ENCODE measurements at regions not wholly inside any gene's neighbourhood (a gene's known extent, or its start where the extent isn't known, plus 50 kb on each side); places are given as distances from the start of the nearest gene placed in this dataset.
"Not testable (repeated sequence)": the region's sequence is repeated elsewhere in the genome, so short reads cannot be mapped to it uniquely, and the experiment has no call there.

GRCh38 chr7:113582471-113582870 is 336.3 kb downstream of the PPP1R3A start:
- DNase-seq, result no peak

GRCh38 chr7:113563257-113563656 is 355.6 kb downstream of the PPP1R3A start:
- not testable (repeated sequence) for DNase-seq

- no peak for DNase-seq
These were observed 356.0 kb downstream of the PPP1R3A start for GRCh38 chr7:113562801-113563200.

- DNase-seq, result no peak
These were observed 356.6 kb downstream of the PPP1R3A start for GRCh38 chr7:113562242-113562641.

DNA sequence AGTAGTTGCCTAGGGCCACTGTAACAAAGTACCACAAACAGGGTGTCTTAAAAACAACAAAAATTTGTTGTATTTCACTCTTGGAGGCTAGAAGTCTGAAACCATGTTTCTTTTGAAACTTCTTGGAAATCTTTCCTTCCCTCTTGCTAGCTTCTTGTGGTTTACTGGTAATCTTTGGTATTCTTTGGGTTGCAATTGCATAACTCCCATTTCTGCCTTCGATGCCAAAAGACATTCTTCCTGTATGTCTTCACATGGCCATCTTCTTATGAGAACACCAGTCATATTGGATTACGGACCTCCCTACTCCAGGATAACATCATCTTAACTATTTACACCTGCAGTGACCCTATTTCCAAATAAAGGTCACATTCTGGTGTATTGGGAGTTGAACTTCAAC is 357.4 kb downstream of the PPP1R3A start:
- no peak for DNase-seq

DNA sequence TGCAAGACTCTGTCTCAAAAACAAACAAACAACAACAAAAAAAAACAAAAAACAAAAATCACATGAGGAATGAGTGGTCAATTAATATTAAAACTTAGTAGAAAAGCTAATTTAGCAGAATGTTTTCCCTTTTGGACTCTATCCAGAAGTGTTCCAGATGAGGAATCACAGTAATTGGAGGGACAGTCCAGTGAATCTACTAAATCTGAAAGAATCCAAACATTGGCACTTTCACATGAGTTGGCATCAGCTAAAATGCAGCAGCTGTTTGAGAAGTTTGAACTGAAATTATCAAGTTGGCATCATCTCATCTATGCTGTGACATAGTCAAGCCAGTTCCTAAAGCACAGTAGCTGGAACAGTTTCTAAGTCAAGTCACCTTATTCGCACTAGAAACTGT is 367.8 kb downstream of the PPP1R3A start:
- DNase-seq, result no peak

DNA sequence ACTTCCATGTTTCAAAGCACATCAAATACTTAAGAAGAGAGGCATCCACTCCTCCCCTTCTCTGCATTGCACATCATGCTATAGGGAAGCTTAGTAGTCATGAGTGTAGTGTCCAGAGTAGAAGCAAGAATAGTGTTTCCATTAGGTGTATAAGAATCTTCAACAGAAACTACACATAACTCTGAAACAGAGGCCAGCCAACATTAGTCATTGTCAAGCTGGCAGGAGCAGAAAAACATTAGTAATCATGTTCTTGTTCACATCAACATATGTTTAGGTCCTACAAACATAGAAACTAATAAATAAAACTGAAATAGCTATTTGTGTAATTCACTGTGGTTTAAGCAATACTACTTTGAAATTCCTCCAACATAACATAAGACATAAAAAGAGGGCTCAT is 370.2 kb downstream of the PPP1R3A start:
- DNase-seq, result no peak

DNA sequence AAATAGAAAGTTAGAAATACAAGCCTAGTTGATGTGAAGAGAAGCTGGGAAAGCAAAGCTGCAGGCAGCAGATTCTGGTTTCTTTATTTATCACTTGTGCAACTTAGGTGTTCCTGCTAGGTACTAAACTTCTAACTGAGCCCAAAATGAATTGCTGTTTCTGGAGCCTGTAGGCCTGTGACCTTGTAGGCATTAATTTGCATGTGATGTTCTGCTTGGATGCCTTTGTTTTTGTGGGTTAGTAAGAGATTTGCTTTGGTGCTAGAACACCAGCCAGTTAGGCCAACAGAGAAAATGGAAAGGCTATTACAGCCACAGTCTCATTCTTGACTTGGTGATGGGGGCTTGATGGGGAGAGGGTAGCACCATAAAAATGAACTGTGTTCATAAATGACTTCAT is 370.7 kb downstream of the PPP1R3A start:
- no peak for DNase-seq

- DNase-seq, result no peak
These were observed 397.3 kb downstream of the PPP1R3A start for GRCh38 chr7:113521468-113521867.

DNA sequence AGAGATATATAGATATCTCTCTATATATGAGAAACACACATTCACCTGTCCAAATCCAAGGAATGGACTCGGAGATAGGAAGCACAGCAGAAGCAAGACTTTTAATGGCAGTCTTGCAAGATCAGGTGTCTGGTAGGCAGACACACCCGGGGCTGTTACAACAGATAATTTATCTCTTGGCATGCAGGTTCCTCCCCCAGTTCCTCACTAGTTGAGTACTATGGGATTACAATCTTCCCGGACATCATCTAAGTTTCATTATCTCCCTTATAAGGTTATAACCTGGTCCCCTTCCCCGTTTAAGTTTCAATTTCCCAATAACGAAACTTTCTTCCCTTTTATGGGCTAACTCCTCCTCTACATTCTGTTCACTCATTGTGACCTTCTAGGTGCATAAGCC is 399.3 kb downstream of the PPP1R3A start:
- no peak for DNase-seq

GRCh38 chr7:113504691-113505090 is 386.3 kb upstream of the SMIM30 start:
- DNase-seq, result no peak

DNA sequence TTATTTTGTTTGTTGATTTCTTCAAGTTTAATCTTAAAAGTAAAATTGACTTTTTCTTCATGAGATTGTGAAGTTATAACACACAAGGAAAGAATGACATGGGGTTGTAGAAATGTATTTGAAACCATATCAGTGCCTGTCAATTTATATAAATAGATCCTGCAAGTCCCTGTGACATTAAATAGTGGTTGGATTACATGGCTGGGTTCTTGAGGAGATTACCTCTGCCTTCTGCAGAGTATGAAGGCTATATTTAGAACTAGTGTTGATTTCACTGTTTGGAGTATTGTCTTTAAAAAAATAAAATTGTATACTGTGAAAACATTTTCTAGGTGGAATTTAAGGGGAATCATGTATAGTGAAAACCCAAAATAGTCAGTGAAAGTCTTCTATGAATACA is 385.8 kb upstream of the SMIM30 start:
- no peak for DNase-seq

DNA sequence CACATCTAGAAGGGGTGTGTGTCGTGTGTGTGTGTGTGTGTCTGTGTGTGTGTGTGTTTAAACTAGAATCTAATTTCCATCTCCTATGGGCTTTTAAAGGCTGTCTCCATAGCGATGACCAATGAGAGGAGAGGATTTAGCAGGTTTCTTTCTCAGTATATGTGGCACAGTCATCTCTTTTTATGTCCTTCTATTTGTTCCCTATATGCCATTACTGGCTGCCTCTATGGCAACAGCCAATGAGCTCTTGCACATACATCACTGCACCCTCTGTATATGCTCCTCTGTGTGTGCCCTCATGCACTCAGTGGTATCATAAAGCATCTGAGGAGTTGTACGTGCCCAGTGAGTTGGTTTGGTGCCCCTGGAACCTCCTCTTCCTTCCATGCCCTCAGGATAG is 378.2 kb upstream of the SMIM30 start:
- DNase-seq, result not testable (repeated sequence)

DNA sequence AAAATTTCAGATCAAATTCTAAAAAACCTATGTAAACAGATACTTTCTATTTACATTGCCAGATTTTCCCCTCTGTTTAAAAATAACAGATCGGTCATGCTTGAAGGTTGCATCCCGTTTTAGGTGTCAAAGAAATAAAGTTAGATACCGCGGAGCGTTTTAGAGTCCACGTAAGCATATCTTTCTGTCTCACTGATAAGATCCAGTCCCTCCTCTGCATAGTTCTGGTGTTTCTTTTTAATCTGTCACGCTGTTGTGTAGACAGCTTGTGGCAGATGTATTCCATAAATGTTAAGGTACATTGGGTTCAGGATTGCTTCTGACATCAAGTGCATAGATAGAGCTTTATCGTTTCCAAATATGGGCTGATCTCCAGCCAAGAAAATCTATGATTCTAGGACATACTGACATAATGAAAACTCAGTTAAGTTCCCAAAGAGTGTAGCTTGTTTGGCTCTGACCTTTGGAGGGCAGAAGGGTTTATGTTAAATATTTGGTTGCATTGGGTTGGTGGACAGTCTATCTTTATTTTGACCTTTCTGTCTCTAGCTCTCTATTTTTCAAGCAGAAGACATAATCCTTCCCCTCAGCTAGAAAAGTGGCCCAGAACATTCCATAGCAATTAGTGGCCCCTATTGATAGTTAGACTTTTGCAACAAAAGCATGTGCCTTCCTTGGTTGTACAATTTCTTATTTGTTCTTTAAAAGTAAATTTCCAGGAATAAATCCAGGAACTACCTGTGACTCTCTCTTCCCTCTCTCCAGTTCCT is 376.6 kb upstream of the SMIM30 start:
- not testable (repeated sequence) for DNase-seq

DNA sequence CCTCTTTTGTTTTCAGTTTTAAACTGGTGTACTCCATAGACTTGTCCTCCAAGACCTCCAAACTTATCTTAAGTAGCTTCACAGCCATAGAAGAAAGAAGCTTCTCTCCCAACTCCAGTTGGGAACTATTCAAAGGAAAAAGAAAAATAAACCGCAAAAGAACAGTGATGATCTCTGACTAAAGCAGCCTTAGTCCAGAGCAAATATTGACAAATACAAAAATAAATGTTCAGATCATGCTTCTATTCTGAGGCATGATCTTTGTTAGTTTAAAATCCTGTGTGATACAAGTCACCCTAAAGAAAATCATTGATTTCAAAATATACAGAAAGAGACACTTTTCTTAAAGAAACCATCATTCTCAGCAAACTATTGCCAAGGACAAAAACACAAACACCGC is 373.0 kb upstream of the SMIM30 start:
- DNase-seq, result no peak

GRCh38 chr7:113487925-113488731 is 369.8 kb upstream of the SMIM30 start:
- no peak for DNase-seq

DNA sequence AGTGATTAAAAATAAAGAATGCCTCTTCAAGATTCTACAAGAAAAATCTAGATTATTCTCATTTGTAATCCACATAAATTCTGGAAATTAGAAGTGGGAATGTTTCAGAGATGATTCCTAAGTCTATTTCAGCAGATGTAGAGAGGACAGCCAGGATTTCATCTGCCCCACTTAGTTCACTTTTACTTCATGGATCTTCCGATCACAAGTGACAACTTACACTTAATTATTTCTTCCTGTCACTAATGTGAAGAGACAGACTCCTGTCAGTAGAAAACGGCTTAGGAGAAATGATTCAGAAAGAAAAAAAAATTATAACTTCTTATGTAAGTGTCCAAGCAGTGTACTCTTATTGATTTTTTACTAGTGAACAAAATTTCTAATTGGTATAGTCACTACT is 368.2 kb upstream of the SMIM30 start:
- no peak for DNase-seq

GRCh38 chr7:113483657-113484056 is 365.3 kb upstream of the SMIM30 start:
- no peak for DNase-seq

GRCh38 chr7:113480537-113480936 is 362.2 kb upstream of the SMIM30 start:
- no peak for DNase-seq

- DNase-seq, result no peak
These were observed 345.9 kb upstream of the SMIM30 start for GRCh38 chr7:113464096-113464855.

DNA sequence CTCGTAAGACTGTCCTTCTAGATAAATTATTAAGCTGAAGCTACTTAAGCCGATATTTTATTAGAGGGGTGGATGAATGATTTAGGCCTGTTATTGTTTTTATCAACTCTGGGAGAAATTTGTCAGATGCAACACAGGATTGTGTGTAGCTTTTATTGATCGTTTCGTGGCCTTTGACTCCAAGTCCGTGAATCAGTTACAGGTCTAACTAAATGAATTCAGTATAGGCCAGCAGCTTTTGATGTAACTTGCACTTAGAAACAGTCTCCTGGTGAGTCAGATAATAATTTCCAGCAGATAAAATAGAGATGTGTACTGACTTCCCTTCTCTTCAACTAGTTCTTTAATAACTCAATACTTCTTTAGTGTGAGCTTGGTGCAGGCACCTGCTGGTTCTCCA is 341.7 kb upstream of the SMIM30 start:
- no peak for DNase-seq

DNA sequence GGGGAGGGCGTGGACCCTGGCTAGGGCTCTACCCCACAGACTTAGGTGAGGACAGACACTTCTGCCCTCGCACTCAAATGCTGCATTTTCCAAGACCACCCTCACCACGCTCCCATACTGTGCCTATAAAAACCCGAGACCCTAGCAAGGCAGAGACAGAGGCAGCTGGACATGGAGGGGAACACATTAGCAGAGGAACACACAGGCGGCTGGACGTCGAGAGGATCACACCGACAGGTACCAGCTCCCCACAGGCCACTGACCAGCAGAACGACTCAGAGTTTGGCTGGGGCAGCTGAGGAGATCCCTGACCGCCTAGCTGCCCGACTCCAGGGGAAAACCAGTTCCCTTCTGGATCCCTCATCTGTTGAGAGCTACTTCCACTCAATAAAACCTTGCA is 338.2 kb upstream of the SMIM30 start:
- no peak for DNase-seq

- DNase-seq, result no peak
These were observed 336.3 kb upstream of the SMIM30 start for GRCh38 chr7:113454597-113455169.

Measured in stimulated activated CD4-positive, alpha-beta T cell treated with anti-CD3 and anti-CD28 coated beads, Interleukin-15, amount 100 ng/mL, for 24 hours (primary cell).